Neutrophil (primary cell): ENCODE measurements at regions not wholly inside any gene's neighbourhood (a gene's known extent, or its start where the extent isn't known, plus 50 kb on each side); places are given as distances from the start of the nearest gene placed in this dataset.

ENCODE experiments used
- H3K27ac ChIP-seq: fragments of 200-600 bp; sonication (generic); 2 replicates; pipeline ENCODE4 v1.5.1; 2016; ENCODE audit warnings: mild to moderate bottlenecking, moderate library complexity
- H3K27me3 ChIP-seq: fragments of 200-600 bp; sonication (generic); 2 replicates; pipeline ENCODE4 v1.6.0; 2016; ENCODE audit warnings: mild to moderate bottlenecking
- H3K36me3 ChIP-seq: fragments of 200-600 bp; sonication (generic); 2 replicates; pipeline ENCODE4 v1.5.1; 2017
- H3K4me1 ChIP-seq, 2 experiments: fragments of 200-600 bp in 1 of 2; sonication (generic) in 1 of 2; 1 replicate in 1 of 2; 2 replicates in 1 of 2; pipeline versions ENCODE4 v1.5.1 to v1.6.1; 2013 to 2016; ENCODE audit warnings: low read depth in 1 of 2, low read length in 1 of 2, mild to moderate bottlenecking in 1 of 2, moderate library complexity in 1 of 2; ENCODE audit not compliant: control insufficient read depth in 1 of 2, insufficient read depth in 1 of 2
- H3K4me3 ChIP-seq, 2 experiments: fragments of 200-600 bp in 1 of 2; sonication (generic) in 1 of 2; 1 replicate in 1 of 2; 2 replicates in 1 of 2; pipeline ENCODE4 v1.5.1; 2013 to 2016; ENCODE audit warnings: low read depth in 1 of 2, low read length in 1 of 2, mild to moderate bottlenecking in 1 of 2, moderate library complexity in 1 of 2
- H3K9me3 ChIP-seq: fragments of 200-600 bp; sonication (generic); 2 replicates; pipeline ENCODE4 v1.5.1; 2016
- TF ChIP-seq, protein P1 (sequence below): fragments of 200-600 bp; sonication (generic); IDR thresholded peaks from 2 replicates; pipeline ENCODE4 v1.5.1; 2016; ENCODE audit warnings: antibody characterized with exemption

DNA sequence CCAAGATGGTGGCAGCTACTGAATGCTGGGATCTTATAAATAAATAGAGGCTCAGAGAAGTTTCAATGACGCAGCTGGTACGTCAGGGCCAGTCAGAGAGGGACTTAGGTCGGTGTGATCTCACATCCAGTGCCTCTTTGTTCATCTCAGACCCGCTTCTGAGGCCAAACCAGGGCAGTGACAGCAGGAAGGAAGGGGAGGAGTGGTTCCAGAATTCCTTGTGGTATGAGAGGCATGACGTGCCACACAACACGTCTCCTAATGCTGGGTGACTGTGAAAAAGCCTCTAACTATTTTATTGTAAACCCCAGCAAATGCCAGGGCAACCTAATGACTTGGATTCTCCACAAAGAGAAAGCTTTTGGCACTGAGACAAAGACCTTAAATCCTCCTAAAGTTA is 423.3 kb downstream of the LPIN1 start:
- no peak overlapping the region for H3K27ac ChIP-seq
- H3K9me3 ChIP-seq: no peaks in the 10 kb centered on the region
- TF ChIP-seq, protein P1, sequence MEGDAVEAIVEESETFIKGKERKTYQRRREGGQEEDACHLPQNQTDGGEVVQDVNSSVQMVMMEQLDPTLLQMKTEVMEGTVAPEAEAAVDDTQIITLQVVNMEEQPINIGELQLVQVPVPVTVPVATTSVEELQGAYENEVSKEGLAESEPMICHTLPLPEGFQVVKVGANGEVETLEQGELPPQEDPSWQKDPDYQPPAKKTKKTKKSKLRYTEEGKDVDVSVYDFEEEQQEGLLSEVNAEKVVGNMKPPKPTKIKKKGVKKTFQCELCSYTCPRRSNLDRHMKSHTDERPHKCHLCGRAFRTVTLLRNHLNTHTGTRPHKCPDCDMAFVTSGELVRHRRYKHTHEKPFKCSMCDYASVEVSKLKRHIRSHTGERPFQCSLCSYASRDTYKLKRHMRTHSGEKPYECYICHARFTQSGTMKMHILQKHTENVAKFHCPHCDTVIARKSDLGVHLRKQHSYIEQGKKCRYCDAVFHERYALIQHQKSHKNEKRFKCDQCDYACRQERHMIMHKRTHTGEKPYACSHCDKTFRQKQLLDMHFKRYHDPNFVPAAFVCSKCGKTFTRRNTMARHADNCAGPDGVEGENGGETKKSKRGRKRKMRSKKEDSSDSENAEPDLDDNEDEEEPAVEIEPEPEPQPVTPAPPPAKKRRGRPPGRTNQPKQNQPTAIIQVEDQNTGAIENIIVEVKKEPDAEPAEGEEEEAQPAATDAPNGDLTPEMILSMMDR: no peak
- H3K4me3 ChIP-seq: no peak overlapping the region
- no peaks in the 10 kb centered on the region for H3K36me3 ChIP-seq
- H3K27me3 ChIP-seq: no peaks in the 10 kb centered on the region
- H3K4me1 ChIP-seq: no peaks in the 10 kb centered on the region

DNA sequence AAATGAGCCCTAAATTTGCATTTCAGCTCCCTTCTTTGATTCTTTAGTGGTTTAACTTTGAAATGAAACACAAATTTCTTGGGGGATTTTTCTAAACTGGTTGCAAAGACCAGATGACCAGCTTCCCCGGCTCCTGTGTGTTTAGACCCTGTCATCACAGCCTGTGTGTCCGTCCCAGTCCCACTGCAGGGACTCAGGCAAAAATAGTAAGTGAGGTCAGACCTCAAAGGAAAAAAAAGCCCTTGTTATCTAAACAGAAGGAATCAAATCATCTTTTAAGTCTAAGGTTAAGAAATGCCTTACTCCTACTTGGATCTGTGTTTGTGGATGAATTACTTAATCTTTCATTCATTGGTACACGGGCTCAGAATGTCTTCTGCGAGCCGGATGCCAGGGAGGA is 423.7 kb downstream of the LPIN1 start:
- H3K27me3 ChIP-seq: no peaks in the 10 kb centered on the region
- H3K4me1 ChIP-seq: no peaks in the 10 kb centered on the region
- no peak overlapping the region for H3K4me3 ChIP-seq
- H3K9me3 ChIP-seq: no peaks in the 10 kb centered on the region
- no peak overlapping the region for H3K27ac ChIP-seq
- TF ChIP-seq, protein P1: no peak
- H3K36me3 ChIP-seq: no peaks in the 10 kb centered on the region

DNA sequence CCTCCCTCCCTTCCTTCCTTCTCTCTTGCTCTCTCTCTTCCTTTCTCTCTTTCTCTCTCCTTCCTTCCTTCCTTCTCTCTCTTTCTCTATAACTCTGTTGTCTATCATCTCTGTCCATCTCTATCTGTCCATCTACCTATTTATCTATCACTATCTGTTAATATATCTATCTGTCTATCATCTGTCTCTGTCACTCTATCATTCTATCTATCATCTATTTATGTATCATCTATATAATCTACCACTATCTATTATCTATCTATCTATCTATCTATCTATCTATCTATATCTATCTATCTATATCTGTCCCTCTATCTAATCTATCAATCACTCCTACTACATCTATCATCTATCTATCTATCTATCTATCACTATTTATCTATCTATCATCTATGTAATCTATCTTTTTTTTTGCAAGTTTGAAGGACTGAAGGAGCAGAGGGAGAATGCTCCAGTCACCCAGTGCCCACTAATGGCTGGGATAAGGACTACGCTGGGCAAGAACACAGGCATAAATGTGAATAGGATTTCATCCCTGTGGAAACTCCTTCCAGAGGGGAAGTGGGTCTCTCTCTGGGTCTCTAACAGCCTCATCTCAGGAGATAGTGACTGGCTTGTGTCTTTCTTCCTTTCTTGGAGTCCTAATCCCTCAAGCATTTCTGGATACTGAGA is 427.0 kb downstream of the LPIN1 start:
- H3K27me3 ChIP-seq: no peaks in the 10 kb centered on the region
- H3K4me1 ChIP-seq: no peaks in the 10 kb centered on the region
- H3K4me3 ChIP-seq: no peak overlapping the region
- no peak overlapping the region for H3K27ac ChIP-seq
- TF ChIP-seq, protein P1: no peak
- H3K9me3 ChIP-seq: no peaks in the 10 kb centered on the region
- H3K36me3 ChIP-seq: no peaks in the 10 kb centered on the region

DNA sequence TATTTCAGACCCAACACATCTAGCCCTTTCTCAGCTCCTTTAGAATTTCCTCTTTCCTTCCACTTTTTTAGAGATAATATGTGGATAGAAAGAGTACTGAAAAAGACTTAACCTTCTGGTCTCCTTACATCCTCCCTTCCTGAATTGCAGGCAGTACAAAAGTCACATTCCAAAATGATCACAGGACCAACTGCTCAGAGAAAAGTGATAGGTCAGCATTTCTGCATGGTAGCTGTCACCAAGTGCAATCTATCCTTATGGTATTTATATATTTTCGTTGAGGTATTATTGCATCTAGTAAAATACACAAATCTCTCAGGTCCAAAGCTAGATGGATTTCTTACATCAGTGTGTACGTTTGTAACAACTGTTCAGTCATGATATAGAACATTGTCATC is 427.5 kb downstream of the LPIN1 start:
- no peaks in the 10 kb centered on the region for H3K4me1 ChIP-seq
- H3K36me3 ChIP-seq: no peaks in the 10 kb centered on the region

DNA sequence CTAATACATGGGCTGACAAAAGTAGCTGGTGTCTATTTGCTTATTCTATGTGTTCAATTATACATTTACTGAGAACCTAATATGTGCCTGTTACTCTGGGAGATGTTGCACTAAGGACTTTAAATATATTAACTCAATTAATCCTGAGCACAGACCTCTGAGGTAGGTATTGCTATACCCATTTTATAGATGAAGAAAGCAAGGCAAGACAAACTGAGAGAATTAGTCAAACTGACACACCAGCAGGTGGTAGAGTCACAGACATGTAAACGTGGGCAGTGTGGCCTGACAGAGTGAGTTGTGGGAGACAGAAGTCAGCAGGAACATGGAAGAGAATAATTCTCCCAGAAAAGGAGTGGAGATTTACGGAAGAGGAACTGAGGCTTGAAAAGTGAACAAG is 428.9 kb downstream of the LPIN1 start:
- Histone ChIP-seq H3K36me3 (no peaks in the 10 kb centered on the region), H3K27ac (no peak overlapping the region), H3K27me3 (no peaks in the 10 kb centered on the region), H3K9me3 (no peaks in the 10 kb centered on the region), H3K4me1 (no peaks in the 10 kb centered on the region), H3K4me3 (no peak overlapping the region)
- TF ChIP-seq, protein P1: no peak

More for the DNA sequence above, 427.5 kb downstream of the LPIN1 start:
- H3K27ac ChIP-seq: no peak overlapping the region
- H3K9me3 ChIP-seq: no peaks in the 10 kb centered on the region
- TF ChIP-seq, protein P1: no peak
- H3K4me3 ChIP-seq: no peak overlapping the region
- H3K27me3 ChIP-seq: no peaks in the 10 kb centered on the region
